Loucy (cell line): ENCODE measurements at regions not wholly inside any gene's neighbourhood (a gene's known extent, or its start where the extent isn't known, plus 50 kb on each side); places are given as distances from the start of the nearest gene placed in this dataset.

Source experiments
- H2AFZ ChIP-seq: fragments of 200-600 bp; sonication (generic); 2 replicates; pipeline ENCODE4 v1.6.0; 2016; ENCODE audit warnings: antibody characterized with exemption, mild to moderate bottlenecking, low read length, moderate library complexity
- H3F3A ChIP-seq: fragments of 200-600 bp; 2 replicates; pipeline ENCODE4 v1.6.0; 2016; ENCODE audit warnings: antibody characterized with exemption, low read depth, mild to moderate bottlenecking
- H3K27me3 ChIP-seq: fragments of 200-600 bp; sonication (generic); 2 replicates; pipeline ENCODE4 v1.6.1; 2014; ENCODE audit warnings: low read length, mild to moderate bottlenecking; ENCODE audit not compliant: insufficient read depth, poor library complexity, severe bottlenecking
- H3K36me3 ChIP-seq: fragments of 200-600 bp; sonication (generic); 2 replicates; pipeline ENCODE4 v1.6.1; 2016; ENCODE audit warnings: low read length; ENCODE audit not compliant: insufficient read depth
- H3K4me1 ChIP-seq: fragments of 200-600 bp; sonication (generic); 2 replicates; pipeline ENCODE4 v1.5.1; 2014; ENCODE audit warnings: low read length, mild to moderate bottlenecking; ENCODE audit not compliant: insufficient read depth, poor library complexity, severe bottlenecking
- H3K4me2 ChIP-seq: fragments of 200-600 bp; sonication (generic); 2 replicates; pipeline ENCODE4 v1.6.0; 2014; ENCODE audit warnings: antibody characterized with exemption, low read length, low read depth, mild to moderate bottlenecking; ENCODE audit not compliant: poor library complexity, severe bottlenecking
- H3K4me3 ChIP-seq: fragments of 200-600 bp; sonication (generic); 2 replicates; pipeline ENCODE4 v1.5.1; 2014; ENCODE audit warnings: low read length, mild to moderate bottlenecking, mixed read lengths; ENCODE audit not compliant: poor library complexity, severe bottlenecking
- H3K79me2 ChIP-seq: fragments of 200-600 bp; sonication (generic); 2 replicates; pipeline ENCODE4 v1.6.1; 2014; ENCODE audit warnings: low read length; ENCODE audit not compliant: insufficient read depth
- H3K9ac ChIP-seq: fragments of 200-600 bp; sonication (generic); 2 replicates; pipeline ENCODE4 v1.6.0; 2014; ENCODE audit warnings: mild to moderate bottlenecking, low read depth, low read length, moderate library complexity; ENCODE audit not compliant: poor library complexity, severe bottlenecking
- H3K9me2 ChIP-seq: fragments of 200-600 bp; sonication (generic); replicated peaks from 2 replicates; pipeline ENCODE4 v1.6.1; 2016; ENCODE audit warnings: low read depth, low read length, mixed read lengths
- H3K9me3 ChIP-seq: fragments of 200-600 bp; sonication (generic); 2 replicates; pipeline ENCODE4 v1.6.1; 2014; ENCODE audit warnings: mild to moderate bottlenecking, antibody characterized with exemption, low read length, low read depth; ENCODE audit not compliant: insufficient read depth
- H4K20me1 ChIP-seq: fragments of 200-600 bp; sonication (generic); 2 replicates; pipeline ENCODE4 v1.6.0; 2014; ENCODE audit warnings: antibody characterized with exemption, low read length, mild to moderate bottlenecking; ENCODE audit not compliant: insufficient read depth, poor library complexity, severe bottlenecking
- CTCF ChIP-seq: fragments of 200-600 bp; sonication (generic); conservative IDR thresholded peaks from 2 replicates; pipeline ENCODE4 v1.5.1; 2014; ENCODE audit warnings: mild to moderate bottlenecking, antibody characterized with exemption, low read length
- EZH2phosphoT487 ChIP-seq: fragments of 200-600 bp; IDR thresholded peaks from 2 replicates; pipeline ENCODE4 v1.6.1; 2018; ENCODE audit warnings: antibody characterized with exemption, mild to moderate bottlenecking, moderate library complexity, borderline replicate concordance

DNA sequence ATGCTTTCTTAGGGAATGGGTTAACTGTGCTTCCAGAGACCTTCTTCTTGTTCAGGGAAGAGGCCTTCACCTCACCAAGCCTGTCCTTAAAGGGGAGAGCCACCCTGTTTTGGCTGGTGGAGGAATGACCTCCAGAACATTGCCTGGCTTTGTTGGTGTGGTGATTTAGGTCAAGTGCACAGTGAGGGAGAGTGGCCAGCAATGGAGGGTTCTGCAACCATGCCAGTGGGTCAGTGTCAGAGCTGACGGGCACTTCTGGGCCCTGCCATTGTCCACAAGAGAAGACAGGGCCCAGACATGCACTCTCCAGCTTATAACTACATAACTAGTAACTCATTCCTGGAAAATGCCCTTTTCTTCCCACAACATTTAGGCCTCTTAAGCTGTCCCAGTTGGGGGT is 238.5 kb upstream of the AKR1E2 start:
- no peak for TF ChIP-seq EZH2phosphoT487
- no peak for TF ChIP-seq CTCF
- no peaks in the 10 kb centered on the region for H3K4me1 ChIP-seq
- no peaks in the 10 kb centered on the region for H3K9me3 ChIP-seq
- no peaks in the 10 kb centered on the region for H3K9me2 ChIP-seq
- no peak overlapping the region for H3K4me2 ChIP-seq
- no peaks in the 10 kb centered on the region for H3F3A ChIP-seq
- H3K79me2 ChIP-seq: no peaks in the 10 kb centered on the region
- H3K4me3 ChIP-seq: no peak overlapping the region
- no peaks in the 10 kb centered on the region for H3K27me3 ChIP-seq
- no peak overlapping the region for H3K9ac ChIP-seq
- H4K20me1 ChIP-seq: no peaks in the 10 kb centered on the region
- no peak overlapping the region for H2AFZ ChIP-seq
- H3K36me3 ChIP-seq: no peaks in the 10 kb centered on the region

DNA sequence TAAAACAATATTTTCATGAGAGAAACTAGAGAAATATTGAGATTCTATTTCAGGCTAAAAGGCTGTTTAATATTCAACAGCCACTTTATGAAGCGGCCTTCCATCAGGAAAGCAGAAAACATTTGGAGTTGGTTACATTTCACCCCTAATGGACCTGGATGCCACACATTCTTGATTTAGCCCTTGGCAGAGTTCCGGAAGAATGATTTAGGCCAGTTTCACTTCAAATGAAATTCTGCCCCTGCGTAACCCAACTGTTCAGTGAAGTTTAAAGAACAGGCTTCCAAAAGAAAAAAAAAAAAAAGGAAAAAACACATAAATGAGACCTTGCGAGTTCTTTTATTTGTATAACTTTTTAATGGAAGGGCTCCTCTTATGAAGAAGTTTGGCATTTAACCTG is 239.2 kb upstream of the AKR1E2 start:
- H3K79me2 ChIP-seq: no peaks in the 10 kb centered on the region
- H4K20me1 ChIP-seq: no peaks in the 10 kb centered on the region
- H3F3A ChIP-seq: no peaks in the 10 kb centered on the region
- no peaks in the 10 kb centered on the region for H3K27me3 ChIP-seq
- no peak overlapping the region for H2AFZ ChIP-seq
- H3K9me2 ChIP-seq: no peaks in the 10 kb centered on the region
- TF ChIP-seq CTCF (no peak), EZH2phosphoT487 (no peak)
- H3K9ac ChIP-seq: no peak overlapping the region
- no peak overlapping the region for H3K4me2 ChIP-seq
- H3K36me3 ChIP-seq: no peaks in the 10 kb centered on the region
- no peaks in the 10 kb centered on the region for H3K9me3 ChIP-seq
- no peak overlapping the region for H3K4me3 ChIP-seq
- no peaks in the 10 kb centered on the region for H3K4me1 ChIP-seq

GRCh38 chr10:4581929-4582328 is 244.1 kb upstream of the AKR1E2 start:
- H3K27me3 ChIP-seq: no peaks in the 10 kb centered on the region

More at GRCh38 chr10:4581929-4582328, 244.1 kb upstream of the AKR1E2 start:
- Histone ChIP-seq H3K9me2 (no peaks in the 10 kb centered on the region), H3K4me2 (no peak overlapping the region), H3K36me3 (no peaks in the 10 kb centered on the region), H3K4me1 (no peaks in the 10 kb centered on the region), H3K79me2 (no peaks in the 10 kb centered on the region), H2AFZ (no peak overlapping the region), H4K20me1 (no peaks in the 10 kb centered on the region), H3K9ac (no peak overlapping the region), H3K9me3 (no peaks in the 10 kb centered on the region), H3F3A (no peaks in the 10 kb centered on the region), H3K4me3 (no peak overlapping the region)
- TF ChIP-seq EZH2phosphoT487: no peak
- TF ChIP-seq CTCF: no peak
